HUDEP-2 (cell line): ENCODE measurements at regions not wholly inside any gene's neighbourhood (a gene's known extent, or its start where the extent isn't known, plus 50 kb on each side); places are given as distances from the start of the nearest gene placed in this dataset.

Experiments used
- DNase-seq, 76 experiments: peaks; one replicate each; lab custom pipeline; 2025; ENCODE audit not compliant: unreplicated experiment in 76 of 76; lab: John Stamatoyannopoulos, UW

DNA sequence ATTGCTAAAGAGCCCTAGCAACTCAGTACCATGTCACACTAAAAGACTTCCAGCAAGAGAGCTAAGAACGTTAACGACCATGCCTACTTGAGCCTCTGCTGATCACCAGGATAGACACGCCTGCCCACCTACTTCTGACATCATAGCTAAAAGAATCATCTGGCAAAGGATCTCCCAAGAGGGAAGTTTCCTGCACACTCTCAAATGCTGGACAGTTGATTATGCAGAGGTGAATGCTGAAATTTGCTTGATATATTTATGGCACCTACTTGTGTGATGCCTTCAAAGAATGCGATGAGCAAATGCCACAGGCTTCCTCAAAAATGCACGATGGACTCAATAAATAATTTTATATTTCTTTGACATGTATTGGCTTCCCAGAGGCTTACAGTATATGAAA lies 113.6 kb downstream of the GALC start:
- DNase-seq = no peak

DNA sequence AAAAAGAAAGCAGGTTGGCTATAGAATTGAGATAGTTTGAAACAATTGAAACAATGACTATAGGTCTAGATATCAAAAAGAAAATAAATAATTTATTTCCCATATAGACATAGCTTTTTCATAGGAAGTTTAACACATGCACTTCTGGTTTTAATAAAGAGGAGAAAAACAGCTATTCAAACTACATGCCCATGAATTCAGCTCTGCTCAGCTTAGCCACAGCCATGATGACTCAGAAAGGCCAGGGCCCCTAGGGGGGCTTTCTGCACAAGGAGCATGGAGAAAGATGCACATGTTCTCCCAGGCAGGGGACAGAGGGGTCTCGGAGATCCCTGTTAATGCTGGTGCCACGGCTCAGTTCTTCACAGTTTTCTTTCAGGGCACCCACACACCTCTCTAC lies 114.0 kb downstream of the GALC start:
- DNase-seq = no peak

DNA sequence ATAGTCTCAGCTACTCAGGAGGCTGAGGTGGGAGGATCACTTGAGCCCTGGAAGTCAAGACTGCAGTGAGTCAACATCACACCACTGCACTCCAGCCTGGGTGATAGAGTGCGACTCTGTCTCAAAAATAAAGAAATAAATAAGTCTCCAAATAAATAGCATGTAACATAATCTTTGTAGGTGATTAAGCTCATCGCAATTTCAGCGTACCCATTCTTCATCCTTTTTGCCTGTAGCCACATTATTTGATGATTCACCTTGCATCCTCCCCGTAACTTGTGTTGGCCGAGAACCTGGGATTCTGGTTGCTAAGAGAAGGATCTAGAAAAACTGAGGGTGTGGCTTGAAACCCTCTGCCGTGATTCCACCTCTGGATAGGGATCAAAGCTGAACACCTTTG lies 115.1 kb downstream of the GALC start:
- DNase-seq = no peak

DNA sequence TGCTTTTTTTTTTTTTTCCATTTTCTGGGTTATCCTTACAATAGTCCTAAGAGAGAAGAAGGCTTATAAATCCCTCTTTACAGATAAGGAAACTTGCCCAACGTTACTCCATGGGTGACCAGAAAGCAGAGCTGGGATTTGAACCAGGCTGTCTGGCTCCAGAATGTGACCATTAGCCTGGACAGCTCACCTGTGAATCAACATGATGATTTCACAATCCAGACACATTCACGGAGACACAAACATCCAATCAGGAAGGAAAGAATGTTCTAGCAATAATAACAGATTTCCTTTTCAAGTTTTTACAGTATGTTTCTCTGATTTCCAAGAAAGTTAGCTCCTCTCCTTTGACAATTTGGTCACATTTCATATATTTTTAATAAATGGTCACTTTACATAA lies 118.3 kb downstream of the GALC start:
- no peak for DNase-seq

DNA sequence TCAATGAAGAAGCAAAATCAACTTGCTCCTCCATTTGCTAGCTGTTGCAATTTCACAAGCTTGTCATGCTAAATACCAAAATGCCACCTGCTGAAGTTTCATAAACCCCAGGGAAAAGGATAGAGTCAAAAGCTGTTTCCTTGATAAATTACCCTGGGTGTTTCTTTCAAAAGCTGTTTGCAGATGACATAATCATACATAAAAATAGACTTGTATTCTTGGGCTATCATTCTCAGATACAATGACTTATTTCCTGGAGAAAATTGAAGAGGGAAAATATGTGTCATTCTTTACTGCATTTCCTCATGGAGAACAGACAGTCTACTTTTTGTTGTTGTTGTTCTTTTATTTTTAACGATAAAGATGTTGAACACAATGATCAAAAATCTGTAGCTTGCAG lies 119.2 kb downstream of the GALC start:
- DNase-seq = no peak

DNA sequence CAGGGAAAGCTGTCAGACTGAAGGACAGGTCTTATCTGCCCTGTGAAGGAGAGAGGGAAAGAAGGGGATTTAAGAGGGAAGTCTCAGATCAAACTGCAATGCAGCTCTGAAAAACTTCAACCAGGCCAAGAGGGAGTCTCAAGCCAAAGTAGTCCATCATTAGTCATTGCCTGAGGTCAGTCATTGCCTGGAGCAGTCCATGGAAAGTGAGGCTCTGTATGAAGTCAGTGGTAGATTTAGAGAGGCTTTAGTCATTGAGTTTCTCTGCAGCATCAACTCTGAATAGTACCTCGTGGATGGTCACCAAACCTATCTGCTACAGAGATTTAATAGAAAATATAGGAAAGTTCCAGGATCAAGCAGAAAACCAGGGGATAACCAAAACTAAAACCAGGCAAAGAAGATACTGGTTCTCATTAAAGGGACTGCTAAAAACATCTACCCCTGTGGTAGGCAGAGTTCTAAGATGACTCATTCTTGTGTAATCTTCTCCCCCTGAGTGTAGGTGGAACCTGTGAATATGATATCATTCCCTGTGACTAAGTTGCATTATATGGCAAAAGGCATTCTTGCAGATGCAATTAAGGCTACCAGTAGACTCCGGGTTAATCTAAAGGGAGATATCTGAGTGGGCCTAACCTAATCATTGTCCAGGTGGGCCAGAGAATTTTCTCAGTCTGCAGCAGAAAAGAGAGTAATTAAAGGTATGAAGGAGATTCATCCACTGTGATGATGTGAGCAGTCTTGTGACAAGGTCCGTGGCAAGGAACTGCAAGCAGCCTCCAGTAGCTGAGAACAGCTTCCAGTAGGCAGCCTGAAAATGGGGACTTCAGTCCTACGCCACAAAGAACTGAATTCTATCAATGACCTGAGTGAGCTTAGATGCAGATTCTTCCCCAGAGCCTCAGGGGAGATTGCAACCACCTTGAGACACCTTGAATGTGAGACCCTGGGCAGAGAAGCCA lies 123.1 kb downstream of the GALC start:
- DNase-seq = no peak

DNA sequence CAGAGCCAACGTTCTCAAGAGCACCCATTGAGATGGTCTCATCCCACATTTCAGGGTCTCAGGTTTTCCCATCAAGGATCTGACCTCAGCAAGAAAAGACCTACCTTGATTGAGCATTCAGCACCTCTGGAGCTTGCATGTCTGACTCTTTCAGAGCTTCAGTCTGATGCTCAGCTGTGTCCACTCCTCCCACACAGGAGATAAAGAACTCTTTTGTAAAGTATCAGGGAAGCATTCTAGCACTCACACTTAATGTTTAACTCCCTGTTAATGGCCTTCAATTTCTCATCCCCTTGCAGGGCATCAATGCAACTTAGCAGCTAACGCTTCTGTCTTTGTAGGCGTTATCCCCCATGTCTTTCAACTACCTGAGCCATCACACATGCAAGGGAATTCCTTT lies 124.1 kb downstream of the GALC start:
- no peak for DNase-seq

DNA sequence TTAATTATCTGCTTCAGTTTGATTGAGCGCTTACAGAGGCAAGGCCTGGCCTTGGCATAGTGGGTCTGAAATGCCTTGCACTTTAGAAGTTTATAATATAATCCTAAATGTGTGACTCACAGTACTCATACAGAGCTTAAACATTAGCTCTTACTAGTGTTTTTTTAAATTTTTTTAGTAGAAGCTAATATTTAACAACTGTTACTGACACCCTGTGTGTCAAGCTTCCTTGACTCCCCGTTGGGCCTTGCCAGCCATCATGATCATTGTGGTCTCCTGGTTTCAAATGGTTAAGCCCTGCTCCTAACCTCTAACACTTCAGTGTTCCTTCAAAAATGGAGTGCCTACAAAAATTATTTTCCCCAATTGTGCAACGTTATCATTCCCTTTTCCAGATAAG lies 126.9 kb downstream of the GALC start:
- DNase-seq = no peak

DNA sequence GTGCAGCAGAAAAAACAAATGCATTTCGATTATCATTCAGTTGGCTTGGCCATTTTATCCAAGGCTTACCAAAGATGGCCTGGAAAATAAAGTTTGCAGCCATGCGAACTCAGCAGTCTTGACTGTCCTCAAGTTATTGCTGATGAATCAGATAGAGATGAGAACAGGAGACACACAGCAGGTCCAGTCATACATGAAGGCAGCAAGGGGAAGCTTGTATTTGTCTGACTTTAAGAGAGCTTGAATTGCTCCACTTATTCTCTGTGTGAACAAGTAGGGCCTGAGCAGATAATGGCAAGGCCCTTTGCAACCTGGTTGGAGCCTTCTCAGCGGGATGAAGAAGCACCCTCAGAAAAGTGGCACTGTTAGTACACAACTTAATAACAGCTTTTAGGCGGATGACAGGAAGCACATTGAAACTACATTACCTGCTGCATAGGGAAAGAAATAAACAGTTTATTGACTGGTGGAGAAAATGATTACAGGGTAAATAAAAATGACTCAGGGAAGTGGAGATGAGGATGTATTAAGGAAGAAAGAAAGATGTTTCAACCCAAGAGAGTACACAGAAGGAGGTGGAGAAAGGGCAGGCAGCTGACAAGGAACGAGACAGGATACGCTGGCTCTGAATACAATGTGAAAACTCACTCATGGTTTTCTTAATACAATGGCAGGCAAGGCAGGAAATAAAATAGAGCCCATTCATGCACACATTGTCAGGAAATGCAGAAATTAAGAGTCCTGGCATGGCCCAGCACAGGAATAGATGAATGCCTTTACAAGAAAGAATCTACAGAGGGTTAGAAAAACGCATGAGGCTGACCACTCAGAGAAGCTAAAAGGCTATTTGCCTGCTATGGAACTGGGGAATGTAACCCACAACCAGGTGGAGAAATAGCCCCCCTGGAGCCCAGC lies 128.4 kb downstream of the GALC start:
- DNase-seq = no peak

DNA sequence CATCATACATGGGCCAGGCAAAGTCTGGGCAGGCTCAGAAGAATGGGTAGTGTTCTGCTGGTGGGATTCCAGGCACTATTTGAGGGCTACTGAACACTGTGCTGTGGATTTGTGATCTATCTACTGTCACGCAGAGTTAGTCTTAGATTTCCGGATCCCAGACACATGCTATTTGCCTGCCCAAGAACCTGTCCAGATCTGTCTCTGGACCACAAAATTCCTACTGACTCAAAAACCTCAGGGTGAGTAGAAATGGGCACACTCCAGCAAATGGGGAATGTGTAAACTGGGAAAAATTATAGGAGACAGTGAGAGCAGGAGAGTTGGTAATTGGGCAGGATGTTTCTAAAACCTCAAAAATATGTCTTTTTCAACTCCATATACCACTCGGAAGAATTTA lies 129.9 kb downstream of the GALC start:
- DNase-seq = no peak

DNA sequence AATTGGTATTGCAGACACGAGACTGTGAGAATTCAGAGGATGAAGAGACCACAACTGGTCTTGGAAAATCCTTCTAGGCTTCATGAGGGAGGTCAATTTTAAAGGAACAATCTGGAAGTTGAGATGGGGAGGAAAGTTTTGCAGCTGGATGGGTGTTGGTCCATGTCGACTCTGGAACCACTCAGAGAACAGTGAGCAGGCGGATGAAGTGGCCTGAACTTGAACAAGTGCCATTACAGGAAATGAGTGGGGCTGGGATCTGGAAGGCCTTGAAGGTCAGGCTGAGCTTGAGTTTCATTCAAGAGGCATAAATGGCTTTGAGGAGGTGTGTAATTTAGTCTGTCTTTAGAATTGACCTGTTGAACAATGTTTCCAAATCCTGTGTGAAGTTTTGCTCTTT lies 140.9 kb downstream of the GALC start:
- DNase-seq = no peak

DNA sequence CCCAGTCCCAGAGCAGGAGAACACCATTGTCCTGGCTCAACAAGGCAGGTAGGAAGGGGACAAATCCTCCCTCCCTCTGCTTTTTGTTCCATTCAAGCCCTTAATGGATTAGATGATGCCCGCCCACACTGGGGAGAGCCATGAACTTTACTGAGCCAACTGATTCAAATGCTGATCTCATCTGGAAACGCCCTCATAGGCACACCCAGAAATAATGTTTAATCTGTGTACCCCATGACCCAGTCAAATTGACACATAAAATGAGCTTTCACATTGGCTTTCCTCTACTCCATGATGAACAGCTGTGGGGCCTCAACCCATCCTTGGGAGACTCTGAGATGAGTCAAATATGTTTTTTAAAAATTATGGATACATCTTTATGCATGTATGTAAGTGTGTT lies 141.8 kb downstream of the GALC start:
- DNase-seq = no peak

DNA sequence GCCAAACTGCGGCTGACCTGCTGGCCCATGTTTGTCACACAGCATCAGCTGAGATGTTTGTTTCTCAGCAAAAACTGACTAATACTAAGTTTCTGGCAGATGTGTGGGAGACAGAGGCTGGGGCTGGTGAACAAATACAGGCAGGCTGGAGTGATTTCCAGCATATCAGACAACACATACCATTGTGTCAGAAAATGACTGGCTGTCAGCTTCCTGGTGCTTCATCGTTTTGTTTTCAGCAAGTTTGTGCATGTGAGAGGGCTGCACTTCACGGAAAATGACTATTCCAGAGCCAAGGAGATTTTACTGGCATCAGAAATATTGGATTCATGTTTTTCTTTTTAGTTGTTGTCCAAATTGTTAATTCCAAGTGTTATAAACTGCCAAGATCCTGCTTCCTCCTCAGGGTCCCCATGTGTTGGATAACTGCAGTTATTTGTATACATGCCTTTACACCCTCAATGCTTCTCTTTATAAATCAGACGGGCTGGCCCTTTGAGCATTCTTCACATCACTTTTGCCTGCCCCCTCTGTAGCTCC lies 145.7 kb downstream of the GALC start:
- no peak for DNase-seq

DNA sequence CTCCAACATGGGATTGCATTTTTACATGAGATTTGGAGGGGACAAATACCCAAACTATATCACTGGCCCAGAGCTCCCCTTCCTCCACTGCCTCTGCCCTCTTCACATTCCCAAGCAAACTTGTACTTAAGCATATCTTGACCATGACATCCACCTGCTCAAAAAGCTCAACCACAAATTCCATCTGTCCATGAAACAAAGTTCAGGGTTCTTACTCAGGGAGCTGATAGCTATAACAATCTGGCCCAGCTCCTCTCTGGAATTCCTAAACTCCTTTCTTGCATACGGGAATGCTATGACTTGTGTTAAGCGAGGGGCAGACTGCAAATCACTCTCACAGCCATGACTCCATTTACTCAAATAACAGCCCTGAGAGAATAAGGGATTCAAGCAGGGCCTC lies 152.1 kb downstream of the GALC start:
- DNase-seq = no peak

DNA sequence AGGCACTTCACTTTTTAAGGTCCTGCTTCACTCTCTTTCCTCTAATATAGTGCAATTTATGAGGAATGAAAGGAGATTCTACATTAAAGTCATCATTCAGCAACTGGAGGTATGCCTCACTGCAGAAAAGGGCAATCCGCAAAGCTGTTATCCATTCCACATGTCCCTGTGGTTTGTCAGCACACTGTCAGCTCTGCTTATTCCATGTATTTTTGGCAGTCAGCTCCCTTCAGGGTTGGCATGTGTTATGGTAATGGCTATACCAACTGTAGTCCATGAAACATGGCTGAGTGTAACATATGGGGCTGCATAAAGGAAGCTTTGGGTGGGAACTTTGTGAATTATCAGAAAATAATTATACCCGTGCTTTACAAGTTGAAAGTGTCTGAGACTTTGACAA lies 154.1 kb downstream of the GALC start:
- DNase-seq = no peak

DNA sequence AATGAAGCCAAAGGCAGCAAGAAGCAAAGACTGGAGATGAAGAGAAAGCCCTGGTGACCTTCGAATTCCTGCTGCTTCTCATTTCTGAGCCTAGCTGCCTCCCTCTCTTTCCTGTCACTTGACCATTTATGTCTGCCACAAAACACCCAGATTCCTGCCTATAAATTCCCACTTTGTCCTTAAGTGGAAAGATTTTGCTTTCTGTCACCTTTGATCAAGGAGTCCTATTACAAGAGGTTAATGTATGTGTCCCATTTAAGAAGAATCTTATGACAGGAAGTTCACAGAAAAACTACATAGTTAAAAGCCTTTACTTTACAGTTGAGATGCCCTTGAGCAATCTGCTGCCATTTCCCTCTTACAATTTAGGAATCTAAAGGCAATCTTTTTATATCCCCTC lies 155.7 kb downstream of the GALC start:
- no peak for DNase-seq

DNA sequence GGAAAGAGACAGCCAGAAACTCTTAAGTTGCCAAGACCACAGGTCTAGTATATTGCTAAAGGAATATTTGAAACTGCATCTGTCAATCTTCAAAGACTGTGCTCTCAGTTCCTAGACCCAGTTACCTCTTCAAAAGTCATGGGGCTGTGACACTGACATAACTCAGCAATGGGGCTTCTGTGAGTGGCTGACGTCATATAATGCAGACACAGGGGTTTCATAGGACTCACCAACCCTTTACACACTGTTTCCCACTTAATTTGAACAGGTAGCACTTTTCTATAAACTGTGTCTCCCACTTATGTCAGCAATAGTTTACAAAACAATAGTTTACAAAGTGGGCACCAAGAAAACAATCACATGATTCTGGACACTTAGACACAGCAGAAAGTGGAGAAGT lies 158.4 kb downstream of the GALC start:
- no peak for DNase-seq

DNA sequence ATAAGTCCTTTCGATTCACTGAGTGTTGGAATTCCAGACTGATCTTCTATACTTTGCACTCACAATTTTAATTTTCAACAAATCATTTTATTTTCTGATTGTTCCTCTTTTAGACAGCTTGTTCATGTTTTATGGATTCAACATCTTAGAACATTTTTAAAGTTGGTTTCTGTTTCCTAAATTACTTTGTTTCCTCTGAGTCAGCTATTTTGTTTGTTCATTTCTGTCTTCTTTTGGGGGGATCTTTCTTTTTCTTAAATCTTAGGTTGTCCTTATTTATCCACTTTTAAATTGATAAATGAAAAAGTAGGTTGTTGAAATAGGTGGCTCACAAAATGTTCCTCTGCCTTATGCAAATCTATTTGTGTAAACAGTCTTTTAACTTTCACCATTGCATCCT lies 160.0 kb downstream of the GALC start:
- DNase-seq = no peak

DNA sequence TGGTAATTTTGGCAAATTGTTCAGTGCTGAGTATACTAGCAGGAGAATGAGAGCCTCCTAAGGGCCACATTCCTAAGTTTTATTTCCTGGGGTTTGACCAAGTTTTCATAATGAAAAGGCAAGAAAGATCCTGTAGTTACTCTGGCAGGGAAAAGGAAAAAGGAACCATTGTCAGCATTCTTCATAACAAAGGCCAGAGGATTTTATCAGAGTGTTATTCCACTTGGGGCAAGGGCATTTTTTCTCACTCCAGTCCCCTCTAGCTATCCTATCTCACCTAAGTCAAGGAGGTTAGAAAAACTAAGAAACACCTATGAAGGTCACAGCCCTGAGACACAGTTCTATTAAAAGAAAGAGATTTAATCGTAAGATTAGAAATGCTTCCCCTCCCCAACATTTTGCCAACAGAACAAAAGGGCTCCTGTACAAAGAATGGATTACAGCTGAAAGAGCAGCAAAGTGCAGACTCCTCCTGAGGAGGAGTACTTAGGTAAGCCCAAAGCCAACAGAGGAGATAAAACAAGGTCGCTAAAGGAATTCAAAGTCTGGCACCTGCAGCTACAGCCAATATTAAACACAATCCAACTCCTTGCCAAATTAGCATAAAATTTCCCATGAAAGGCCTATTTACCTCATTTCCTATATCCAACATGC lies 162.4 kb downstream of the GALC start:
- no peak for DNase-seq

DNA sequence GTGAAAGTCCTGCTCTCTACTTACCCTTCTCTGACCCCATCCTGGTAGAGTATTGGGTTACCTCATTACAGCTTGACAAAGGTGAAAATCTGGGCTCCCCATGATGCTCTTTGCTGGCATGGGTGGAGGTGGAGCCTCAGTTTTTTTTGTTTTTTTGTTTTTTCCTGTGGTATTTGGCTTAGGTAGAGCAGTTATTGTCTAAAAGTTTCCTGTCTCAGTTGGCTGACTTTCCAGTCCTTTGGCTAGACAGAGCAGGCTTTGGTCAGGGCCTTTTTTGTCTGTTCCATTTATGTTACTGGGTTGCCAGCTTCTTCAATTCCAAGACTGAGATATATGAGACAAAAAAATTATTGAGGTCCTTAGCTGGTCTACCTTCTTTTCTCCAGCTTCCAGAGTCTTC lies 163.4 kb downstream of the GALC start:
- no peak for DNase-seq

DNA sequence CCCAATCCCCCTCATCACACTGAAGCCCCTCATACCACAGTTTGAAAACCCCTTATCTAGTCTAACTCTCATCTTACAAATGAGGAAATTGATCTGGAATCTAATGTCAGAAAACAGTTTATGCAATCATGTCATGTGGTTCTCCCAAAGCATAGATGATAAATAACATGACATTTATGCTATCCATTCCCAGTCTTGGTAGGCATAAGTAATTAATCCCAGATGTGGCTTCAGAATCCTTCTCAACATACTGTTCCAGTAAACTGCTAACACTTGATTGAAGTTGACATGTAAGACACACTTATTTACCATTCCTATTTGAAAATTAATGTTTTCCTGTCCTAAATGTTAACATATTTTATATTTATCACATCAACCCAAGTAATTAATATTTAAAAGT lies 168.7 kb downstream of the GALC start:
- DNase-seq = no peak
